Fibroblast of skin of left biceps (primary cell): ENCODE measurements at regions not wholly inside any gene's neighbourhood (a gene's known extent, or its start where the extent isn't known, plus 50 kb on each side); places are given as distances from the start of the nearest gene placed in this dataset.
"Not testable (repeated sequence)": the region's sequence is repeated elsewhere in the genome, so short reads cannot be mapped to it uniquely, and the experiment has no call there.

Source experiments
- DNase-seq, 2 experiments: peaks; one replicate each; pipeline ENCODE4 v3.0.0-alpha.2; 2013; ENCODE audit warnings: low read depth in 2 of 2

DNA sequence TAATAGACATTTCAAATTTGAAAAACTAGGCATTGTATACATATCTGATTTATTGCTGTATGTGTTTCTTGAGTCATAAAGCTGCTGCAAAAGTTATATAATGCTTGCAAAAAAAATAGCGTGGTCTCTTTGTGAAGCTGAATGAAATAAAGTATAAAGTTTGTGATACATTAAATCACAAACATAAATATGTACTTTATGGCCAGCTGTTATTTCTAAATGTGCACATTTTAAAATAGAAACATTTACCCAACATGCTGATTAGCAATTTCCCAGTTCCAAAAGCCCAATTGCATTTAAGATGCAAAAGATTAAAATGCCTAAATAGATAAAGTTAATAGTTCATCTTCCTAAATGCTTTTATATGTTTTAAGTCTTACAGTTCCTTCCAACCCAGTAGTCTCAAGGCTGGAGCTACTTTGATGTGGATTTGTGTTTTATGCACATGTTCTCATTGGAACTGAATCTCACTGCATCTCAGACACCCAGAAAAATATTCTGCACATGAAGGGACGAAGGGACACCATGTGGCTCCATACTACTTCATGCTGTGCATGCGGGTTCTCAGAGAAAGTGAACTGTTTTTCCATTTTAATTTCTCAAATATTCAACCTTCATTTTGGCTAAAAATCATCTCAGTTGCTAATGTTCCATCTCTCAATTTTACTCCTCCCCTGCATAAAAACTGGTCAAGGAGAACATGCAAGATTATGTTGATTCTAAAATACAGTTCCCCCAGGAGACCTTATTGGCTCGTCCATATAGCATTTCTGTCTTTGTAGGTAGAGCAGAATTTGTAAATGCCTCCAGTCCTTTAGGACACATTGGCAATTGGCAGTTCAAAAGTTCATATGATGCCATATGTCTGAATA is 304.6 kb downstream of the MTX2 start:
- no peak for DNase-seq

DNA sequence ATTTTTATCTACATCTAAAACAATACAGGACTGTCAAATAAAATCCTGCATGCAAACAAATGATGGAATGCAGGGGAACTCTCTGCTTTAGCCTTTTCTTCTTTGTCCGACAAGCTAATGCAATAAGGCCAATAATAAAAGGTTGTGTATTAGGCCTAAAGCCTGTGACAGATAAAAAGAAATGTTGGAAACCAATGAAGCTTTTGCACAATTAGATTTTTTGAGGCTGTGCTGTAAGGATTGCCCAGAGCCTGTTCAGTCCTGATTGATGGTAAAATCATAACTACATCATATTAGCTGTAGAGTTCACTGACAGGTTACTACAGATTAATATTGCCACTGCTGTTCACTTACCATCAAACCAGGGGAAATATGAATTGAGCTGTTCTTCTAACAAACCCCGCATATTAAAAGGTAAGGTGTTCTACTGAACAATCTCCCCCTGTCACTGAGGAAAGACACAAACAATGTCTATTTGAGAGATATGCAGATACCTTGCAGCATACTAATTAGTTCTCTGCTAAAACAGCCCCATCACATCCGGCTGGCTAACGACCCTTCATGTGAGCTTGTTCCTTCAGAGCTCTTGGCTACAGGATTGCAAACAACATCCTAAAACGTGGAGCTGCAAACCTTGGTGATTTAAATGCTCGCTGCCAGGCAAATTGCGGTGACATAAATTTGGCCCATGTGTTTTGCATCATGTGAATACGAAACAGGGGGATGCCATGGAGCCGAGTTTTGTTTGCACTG is 305.4 kb downstream of the MTX2 start:
- DNase-seq, result no peak

GRCh38 chr2:176575237-176575744 is 306.0 kb downstream of the MTX2 start:
- DNase-seq, result no peak

GRCh38 chr2:176577054-176577453 is 307.8 kb downstream of the MTX2 start:
- no peak for DNase-seq

DNA sequence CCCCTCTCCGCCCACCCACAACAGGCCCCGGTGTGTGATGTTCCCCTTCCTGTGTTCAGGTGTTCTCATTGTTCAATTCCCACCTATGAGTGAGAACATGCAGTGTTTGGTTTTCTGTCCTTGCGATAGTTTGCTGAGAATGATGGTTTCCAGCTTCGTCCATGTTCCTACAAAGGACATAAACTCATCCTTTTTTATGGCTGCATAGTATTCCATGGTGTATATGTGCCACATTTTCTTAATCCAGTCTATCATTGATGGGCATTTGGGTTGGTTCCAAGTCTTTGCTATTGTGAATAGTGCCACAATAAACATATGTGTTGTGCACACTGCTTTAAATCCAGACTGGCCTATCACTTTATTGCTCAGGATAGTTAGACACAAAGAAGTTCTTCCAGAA is 309.1 kb downstream of the MTX2 start:
- not testable (repeated sequence) for DNase-seq

DNA sequence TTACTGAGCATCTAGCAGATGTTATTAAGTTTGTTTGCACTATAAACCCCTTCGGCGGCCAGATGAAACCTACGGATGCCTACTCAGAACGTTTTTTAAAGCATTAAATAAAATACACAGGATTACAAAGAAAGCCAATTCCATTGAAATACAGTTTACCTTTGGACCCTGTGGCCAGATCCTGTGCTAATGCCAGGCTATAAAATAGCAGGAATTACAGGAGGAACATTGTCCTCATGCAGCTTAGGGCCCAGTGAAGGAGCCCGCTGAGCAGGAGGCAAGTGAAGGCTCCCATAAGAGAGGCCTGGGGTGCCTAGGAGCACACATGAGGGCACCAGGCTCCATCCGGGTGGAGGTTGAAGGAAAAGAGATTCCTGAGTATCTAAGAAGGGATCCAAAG is 310.4 kb downstream of the MTX2 start:
- no peak for DNase-seq

- DNase-seq, result no peak
Measured at GRCh38 chr2:176581557-176582165, 312.4 kb downstream of the MTX2 start.

DNA sequence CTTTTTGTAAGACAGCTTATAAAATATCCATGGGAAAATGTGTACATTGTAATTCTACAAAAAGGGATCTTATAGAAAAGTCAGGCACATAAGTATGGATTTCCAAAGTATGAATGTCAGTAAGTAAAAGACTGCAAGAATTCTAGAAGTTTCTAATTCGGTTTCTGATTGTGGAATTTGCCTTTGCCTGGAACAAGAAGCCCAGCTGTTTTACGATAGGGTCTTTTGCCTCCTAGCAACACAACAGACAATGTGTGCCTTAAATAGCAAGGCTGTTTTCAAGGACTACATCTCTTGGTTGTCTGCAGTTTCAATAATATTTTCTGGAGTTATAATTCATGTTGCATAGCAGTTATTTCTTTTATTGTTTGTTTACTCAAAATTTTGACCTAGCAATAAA is 312.9 kb downstream of the MTX2 start:
- DNase-seq, result no peak

- DNase-seq, result peak; percentile 72 to 81
Measured at GRCh38 chr2:176582990-176583481, 313.8 kb downstream of the MTX2 start.

DNA sequence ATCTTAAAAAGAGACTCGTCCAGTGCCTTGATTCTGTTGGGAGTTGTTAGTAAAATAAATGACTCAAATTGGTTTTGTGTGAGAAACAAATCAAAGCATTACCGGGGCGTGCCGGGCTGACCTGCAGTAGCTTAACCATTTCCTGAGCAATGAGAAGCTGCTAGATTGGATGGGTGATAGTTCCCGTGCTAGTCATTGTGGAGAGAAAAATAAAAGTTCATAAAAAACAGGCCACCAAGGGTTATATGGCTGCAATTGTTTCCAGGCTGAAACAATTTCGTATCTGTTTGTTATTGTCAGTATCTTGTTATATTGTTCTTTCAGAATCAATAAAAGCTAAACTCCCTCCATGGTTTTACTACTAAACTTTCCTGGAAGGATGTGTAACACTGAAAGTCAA is 314.4 kb downstream of the MTX2 start:
- DNase-seq, result no peak

GRCh38 chr2:176584333-176584732 is 315.1 kb downstream of the MTX2 start:
- no peak for DNase-seq

DNA sequence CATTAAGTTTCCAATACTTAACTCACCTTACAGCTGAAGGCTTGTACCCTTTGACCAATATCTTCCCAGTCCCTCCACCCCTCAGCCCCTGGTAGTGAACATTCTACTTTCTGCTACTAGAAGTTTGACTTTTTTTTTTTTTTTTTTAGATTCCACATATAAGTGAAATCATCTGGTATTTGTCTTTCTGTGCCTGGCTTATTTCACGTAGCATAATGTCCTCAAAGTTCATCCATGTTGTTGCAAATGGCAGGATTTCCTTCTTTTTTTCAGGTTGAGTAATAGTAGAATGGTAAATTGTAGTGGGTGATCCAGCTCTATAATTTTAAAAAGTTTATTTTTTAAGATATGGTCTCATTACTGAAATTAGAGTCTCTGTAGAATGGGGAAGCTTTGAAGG is 316.0 kb downstream of the MTX2 start:
- no peak for DNase-seq

DNA sequence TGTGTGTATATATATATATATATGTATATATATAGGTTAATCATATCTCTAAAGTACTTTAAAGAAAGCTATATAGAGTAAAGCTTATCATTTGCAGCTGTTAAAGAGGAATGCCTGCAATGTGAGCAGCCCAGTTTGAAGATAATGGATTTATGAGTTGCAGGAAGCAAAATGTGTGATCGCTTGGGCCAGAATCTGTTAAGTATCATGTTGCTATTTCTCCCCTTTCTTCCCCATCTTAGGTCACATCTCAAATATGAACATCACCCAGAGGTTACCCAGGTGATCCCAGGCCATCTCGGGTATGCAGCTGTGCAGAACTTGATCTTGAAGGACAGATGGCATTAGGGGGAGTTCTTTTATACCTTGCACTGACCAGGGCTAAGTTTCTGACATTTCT is 316.5 kb downstream of the MTX2 start:
- no peak for DNase-seq

- no peak for DNase-seq
Measured at GRCh38 chr2:176589287-176589686, 320.0 kb downstream of the MTX2 start.

DNA sequence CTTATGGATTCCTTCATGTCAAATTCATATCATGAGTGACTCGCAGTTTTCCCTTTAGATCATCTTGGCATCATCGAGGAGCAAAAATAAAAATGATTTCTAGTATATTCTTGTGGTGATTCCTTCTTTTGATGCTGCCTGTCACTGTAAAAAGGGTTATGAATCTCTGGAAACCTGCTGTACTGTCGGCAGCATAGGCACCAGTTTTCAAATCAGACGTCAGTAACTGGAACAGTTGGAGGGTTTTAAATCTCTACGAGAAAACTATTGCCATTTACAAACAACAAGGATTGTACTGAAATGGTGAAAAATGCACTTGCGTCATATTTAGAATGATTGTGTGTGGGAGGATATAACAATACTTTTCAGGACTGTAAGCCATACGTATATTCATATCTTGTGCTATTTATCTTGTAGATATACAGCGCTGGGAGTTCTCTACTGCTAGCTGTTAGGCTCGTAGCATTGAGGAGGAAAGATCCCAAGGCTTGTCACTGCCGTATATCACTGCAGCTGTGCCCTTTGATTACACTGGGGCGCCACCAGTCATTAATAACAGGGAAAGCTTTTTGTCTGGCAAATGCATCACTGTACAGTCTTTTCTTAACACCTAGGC is 320.7 kb downstream of the MTX2 start:
- DNase-seq, result no peak

DNA sequence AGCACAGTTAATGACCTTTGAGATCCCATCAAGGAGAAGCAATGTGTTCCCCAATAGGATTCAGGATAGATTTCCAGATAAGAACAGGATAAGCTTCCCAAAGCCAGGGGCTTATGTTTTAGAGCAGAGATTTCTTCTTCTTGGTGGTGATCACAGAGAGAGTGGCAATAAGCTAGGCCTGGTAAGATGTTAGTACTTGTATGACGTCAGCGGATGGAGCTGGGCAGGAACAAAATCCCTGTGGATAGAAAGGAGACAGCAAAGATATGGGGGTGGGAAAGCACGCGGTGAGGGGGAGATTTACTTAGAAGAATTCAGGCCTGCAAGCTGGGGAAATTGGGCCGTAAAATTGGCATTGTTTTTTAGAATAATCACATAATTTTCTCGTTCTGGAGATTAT is 323.0 kb downstream of the MTX2 start:
- DNase-seq, result no peak

- no peak for DNase-seq
Measured at GRCh38 chr2:176595986-176596385, 326.7 kb downstream of the MTX2 start.

- no peak for DNase-seq
Measured at GRCh38 chr2:176597916-176598315, 328.7 kb downstream of the MTX2 start.

DNA sequence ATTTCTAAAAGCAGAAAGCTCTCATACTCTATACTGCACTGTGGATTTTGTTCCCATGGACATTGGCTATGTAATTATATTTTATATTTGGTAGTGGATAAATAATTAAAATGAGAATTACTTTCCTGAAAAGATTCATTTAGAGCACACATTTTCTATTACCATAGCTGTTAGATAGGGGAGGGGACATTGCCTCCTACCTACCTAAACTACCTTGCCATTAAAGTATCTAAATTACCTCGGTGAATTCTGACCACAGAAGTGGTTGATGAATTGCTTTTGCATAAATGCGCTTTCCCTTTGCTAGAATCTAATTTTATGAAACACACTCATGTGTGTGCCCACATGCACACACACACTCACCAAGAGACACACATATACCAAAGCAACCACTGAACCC is 329.1 kb downstream of the MTX2 start:
- DNase-seq, result no peak

GRCh38 chr2:176599796-176600485 is 330.7 kb downstream of the MTX2 start:
- no peak for DNase-seq

DNA sequence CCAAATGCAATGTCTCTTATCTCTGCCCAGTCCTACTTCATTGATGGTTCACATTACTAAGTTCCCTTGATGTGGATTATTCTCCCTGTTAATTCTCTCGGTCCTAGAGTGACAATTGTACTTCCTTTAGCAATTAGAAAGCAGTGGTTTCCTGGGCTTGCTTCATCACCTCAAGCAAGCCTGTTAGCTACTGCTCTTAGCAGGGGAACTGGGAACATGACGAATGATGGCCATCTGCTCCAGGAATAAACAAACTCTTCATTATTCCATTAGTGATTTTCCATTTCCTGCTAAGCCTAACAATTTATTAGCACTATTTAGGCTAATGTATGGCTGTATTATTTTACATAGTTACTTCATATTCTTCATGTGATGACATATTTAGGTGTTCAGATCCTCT is 331.8 kb downstream of the MTX2 start:
- DNase-seq, result no peak
